HepG2 (cell line): ENCODE measurements at regions not wholly inside any gene's neighbourhood (a gene's known extent, or its start where the extent isn't known, plus 50 kb on each side); places are given as distances from the start of the nearest gene placed in this dataset.

Source experiments
- BHLHE40 ChIP-seq: IDR thresholded peaks from 2 replicates; pipeline ENCODE4 v1.6.1; 2011; ENCODE audit warnings: low read length, improper control_type of control experiment
- CREB1 ChIP-seq, 2 experiments: fragments of 450-650 bp in 1 of 2; IDR thresholded peaks; 2 replicates each; pipeline ENCODE4 v1.6.1; 2016 to 2017; ENCODE audit warnings: control low read depth in 1 of 2, mild to moderate bottlenecking in 1 of 2, missing compliant biosample characterization in 1 of 2, missing genetic modification characterization in 1 of 2
- FOSL1 ChIP-seq: sonication (generic); formaldehyde crosslinking; IDR thresholded peaks from 2 replicates; pipeline ENCODE4 v1.9.0; 2021; ENCODE audit warnings: missing genetic modification reagents, borderline replicate concordance
- FOXA3 ChIP-seq: IDR thresholded peaks from 2 replicates; pipeline ENCODE4 v1.6.1; 2016; ENCODE audit warnings: missing genetic modification reagents, missing compliant biosample characterization
- GFI1 ChIP-seq: sonication (generic); formaldehyde crosslinking; IDR thresholded peaks from 2 replicates; pipeline ENCODE4 v1.5.0; 2020; ENCODE audit warnings: missing genetic modification reagents, mild to moderate bottlenecking, borderline replicate concordance
- HDAC2 ChIP-seq: sonication (generic); formaldehyde crosslinking; IDR thresholded peaks from 2 replicates; pipeline ENCODE4 v1.4.0; 2020; ENCODE audit warnings: missing genetic modification reagents
- HDAC6 ChIP-seq: fragments of 200-600 bp; sonication (generic); IDR thresholded peaks from 2 replicates; pipeline ENCODE4 v1.7.0; 2017; ENCODE audit warnings: mild to moderate bottlenecking, antibody characterized with exemption, low read length, low read depth
- IKZF4 ChIP-seq: sonication (generic); formaldehyde crosslinking; IDR thresholded peaks from 2 replicates; pipeline ENCODE4 v1.5.1; 2020; ENCODE audit warnings: borderline replicate concordance, mild to moderate bottlenecking, low read depth, missing genetic modification reagents; ENCODE audit errors: not compliant biosample characterization
- KAT8 ChIP-seq: IDR thresholded peaks from 2 replicates; pipeline ENCODE4 v1.6.1; 2016; ENCODE audit warnings: missing genetic modification reagents, missing compliant biosample characterization
- KLF13 ChIP-seq: sonication (generic); formaldehyde crosslinking; IDR thresholded peaks from 2 replicates; pipeline ENCODE4 v1.4.0; 2020; ENCODE audit warnings: mild to moderate bottlenecking, missing genetic modification reagents
- MAFK ChIP-seq, 2 experiments: IDR thresholded peaks in 1 of 2; conservative IDR thresholded peaks in 1 of 2; 2 replicates each; pipeline ENCODE4 v1.6.1; 2011; ENCODE audit warnings: improper control_type of control experiment in 2 of 2, low read length in 2 of 2
- NAIF1 ChIP-seq: sonication (generic); formaldehyde crosslinking; IDR thresholded peaks from 2 replicates; pipeline ENCODE4 v1.5.0; 2020; ENCODE audit warnings: mild to moderate bottlenecking, missing genetic modification reagents, borderline replicate concordance
- NFE2L2 ChIP-seq: fragments of 150-350 bp; IDR thresholded peaks from 2 replicates; pipeline ENCODE4 v1.6.1; 2014; ENCODE audit warnings: low read length
- NFYB ChIP-seq: sonication (generic); formaldehyde crosslinking; IDR thresholded peaks from 2 replicates; pipeline ENCODE4 v1.4.0; 2020; ENCODE audit warnings: missing genetic modification reagents
- PPARG ChIP-seq: conservative IDR thresholded peaks from 2 replicates; pipeline ENCODE4 v1.6.1; 2016; ENCODE audit warnings: missing biosample characterization, missing genetic modification reagents
- SAFB2 ChIP-seq: sonication (generic); formaldehyde crosslinking; IDR thresholded peaks from 2 replicates; pipeline ENCODE4 v1.5.1; 2020; ENCODE audit warnings: missing genetic modification reagents, low read depth, mild to moderate bottlenecking, borderline replicate concordance
- STAT5B ChIP-seq: sonication (generic); formaldehyde crosslinking; IDR thresholded peaks from 2 replicates; pipeline ENCODE4 v1.4.0; 2020; ENCODE audit warnings: missing genetic modification reagents
- THAP11 ChIP-seq: IDR thresholded peaks from 2 replicates; pipeline ENCODE4 v1.6.1; 2016; ENCODE audit warnings: missing biosample characterization, missing genetic modification reagents
- ZBTB34 ChIP-seq: sonication (generic); formaldehyde crosslinking; IDR thresholded peaks from 2 replicates; pipeline ENCODE4 v1.8.0; 2022; ENCODE audit warnings: mild to moderate bottlenecking, missing genetic modification reagents
- ZBTB49 ChIP-seq: sonication (generic); formaldehyde crosslinking; IDR thresholded peaks from 2 replicates; pipeline ENCODE4 v1.4.0; 2020; ENCODE audit warnings: missing genetic modification reagents, borderline replicate concordance
- ZNF337 ChIP-seq: sonication (generic); formaldehyde crosslinking; IDR thresholded peaks from 2 replicates; pipeline ENCODE4 v1.5.1; 2020; ENCODE audit warnings: missing genetic modification reagents, low read depth, mild to moderate bottlenecking, borderline replicate concordance

GRCh38 chr5:67815455-67816391 lies 399.8 kb upstream of the PIK3R1 start (continued):
- TF ChIP-seq ZNF337 (no peak), NFYB (CRISPR knock-in tag) (no peak), NFE2L2 (0 out of 2 replicates have a peak, but pooled peaks have one; percentile 39), ZBTB34 (CRISPR knock-in tag) (peak; percentile 68; the same call in 1 of the 2 replicates), KLF13 (CRISPR knock-in tag) (no peak), HDAC2 (CRISPR knock-in tag) (peak; percentile 60; the same call in 1 of the 2 replicates), ZBTB49 (CRISPR knock-in tag) (no peak), NAIF1 (CRISPR knock-in tag) (peak; percentile 66; the same call in 1 of the 2 replicates), FOSL1 (no peak), STAT5B (no peak), BHLHE40 (no peak), GFI1 (CRISPR knock-in tag) (peak; percentile 59; the same call in 1 of the 2 replicates), HDAC6 (no peak), THAP11 (CRISPR knock-in tag) (0 out of 2 replicates have a peak, but pooled peaks have one; percentile 26), CREB1 (IDR thresholded peaks at IDR 0.05) (no peak), CREB1 (CRISPR knock-in tag; IDR thresholded peaks at IDR 0.05) (peak; percentile 54), KAT8 (CRISPR knock-in tag) (peak; percentile 53), PPARG (CRISPR knock-in tag) (no peak), IKZF4 (CRISPR knock-in tag) (no peak), FOXA3 (CRISPR knock-in tag) (peak; percentile 86), SAFB2 (CRISPR knock-in tag) (no peak), MAFK (conservative IDR thresholded peaks at IDR 0.05 in 1 of 2, IDR thresholded peaks at IDR 0.05 in 1 of 2; ENCODE audit: low read length in 2 of 2) (peak; percentile 29 to 41; a peak in 2 of 4 replicates)
